AG04450 (cell line): ENCODE measurements at regions not wholly inside any gene's neighbourhood (a gene's known extent, or its start where the extent isn't known, plus 50 kb on each side); places are given as distances from the start of the nearest gene placed in this dataset.

Source experiments
- CTCF ChIA-PET: fragments of 300-600, 350-600 bp; formaldehyde crosslinking; extraction: SDS; loops from one replicate; lab custom pipeline; 2022; ENCODE audit warnings: antibody characterized with exemption, inconsistent platforms; lab: Charles Lee
- POLR2A ChIA-PET: fragments of 350-600 bp; formaldehyde crosslinking; extraction: SDS; loops from one replicate; lab custom pipeline; 2021; ENCODE audit warnings: antibody characterized with exemption, inconsistent platforms; lab: Yijun Ruan, JAX
- DNase-seq: peaks from one replicate; pipeline ENCODE4 v3.0.0-alpha.2; 2011; ENCODE audit warnings: low read depth, low spot score
- H3K27ac ChIP-seq: one replicate; pipeline ENCODE4 v1.5.1; 2012; ENCODE audit warnings: low read depth, low read length, control low read depth
- H3K27me3 ChIP-seq: one replicate; pipeline ENCODE4 v1.6.0; 2012; ENCODE audit warnings: low read length; ENCODE audit not compliant: control insufficient read depth, insufficient read depth
- H3K4me3 ChIP-seq: 2 replicates; pipeline ENCODE4 v1.5.1; 2011; ENCODE audit warnings: mild to moderate bottlenecking, low read depth, low read length, control low read depth
- H3K9me3 ChIP-seq: 2 replicates; pipeline ENCODE4 v1.5.1; 2012; ENCODE audit warnings: low read length; ENCODE audit not compliant: control insufficient read depth, insufficient read depth
- CTCF ChIP-seq: IDR thresholded peaks from 2 replicates; pipeline ENCODE4 v1.5.1; 2011; ENCODE audit warnings: low read depth, low read length, control low read depth, inconsistent platforms

GRCh38 chr1:106749491-106749890 lies 307.0 kb upstream of the PRMT6 start:
- Histone ChIP-seq H3K27me3 (no peaks in the 10 kb centered on the region), H3K4me3 (no peak overlapping the region), H3K9me3 (no peaks in the 10 kb centered on the region), H3K27ac (no peak overlapping the region)
- no peak for TF ChIP-seq CTCF
- DNase-seq, result no peak
- ChIA-PET CTCF (no interaction called here), POLR2A (no interaction called here)

GRCh38 chr1:106749906-106750305 lies 306.6 kb upstream of the PRMT6 start:
- CTCF ChIA-PET, result no interaction called here
- DNase-seq, result no peak

GRCh38 chr1:106751002-106751401 lies 305.5 kb upstream of the PRMT6 start:
- POLR2A ChIA-PET, result no interaction called here

More at GRCh38 chr1:106749906-106750305, 306.6 kb upstream of the PRMT6 start:
- Histone ChIP-seq H3K27me3 (no peaks in the 10 kb centered on the region), H3K9me3 (no peaks in the 10 kb centered on the region), H3K27ac (no peak overlapping the region), H3K4me3 (no peak overlapping the region)
- no peak for TF ChIP-seq CTCF
- POLR2A ChIA-PET, result no interaction called here

GRCh38 chr1:106753066-106753465 lies 303.4 kb upstream of the PRMT6 start:
- POLR2A ChIA-PET, result no interaction called here
- Histone ChIP-seq H3K27me3 (no peaks in the 10 kb centered on the region), H3K27ac (no peak overlapping the region), H3K4me3 (no peak overlapping the region), H3K9me3 (no peaks in the 10 kb centered on the region)
- no peak for DNase-seq
- no peak for TF ChIP-seq CTCF
- CTCF ChIA-PET, result no interaction called here

More at GRCh38 chr1:106751002-106751401, 305.5 kb upstream of the PRMT6 start:
- TF ChIP-seq CTCF, result no peak
- Histone ChIP-seq H3K27me3 (no peaks in the 10 kb centered on the region), H3K4me3 (no peak overlapping the region), H3K9me3 (no peaks in the 10 kb centered on the region), H3K27ac (no peak overlapping the region)
- no peak for DNase-seq
- CTCF ChIA-PET, result no interaction called here

- TF ChIP-seq CTCF, result no peak
- H3K27ac ChIP-seq, result no peak overlapping the region
- H3K9me3 ChIP-seq, result no peaks in the 10 kb centered on the region
- DNase-seq, result no peak
- H3K4me3 ChIP-seq, result no peak overlapping the region
- POLR2A ChIA-PET, result no interaction called here
- CTCF ChIA-PET, result no interaction called here
- no peaks in the 10 kb centered on the region for H3K27me3 ChIP-seq
Measured at GRCh38 chr1:106754957-106755356, 301.5 kb upstream of the PRMT6 start.
